BE2C (cell line): ENCODE measurements at regions not wholly inside any gene's neighbourhood (a gene's known extent, or its start where the extent isn't known, plus 50 kb on each side); places are given as distances from the start of the nearest gene placed in this dataset.

ENCODE experiments used
- DNase-seq: peaks from one replicate; pipeline ENCODE4 v3.0.0-alpha.2; 2020
- H3K27me3 ChIP-seq: fragments of 250-450 bp; sonication (Bioruptor Pico); 2 replicates; pipeline ENCODE4 v1.5.1; 2020; ENCODE audit warnings: mild to moderate bottlenecking
- H3K36me3 ChIP-seq: fragments of 250-450 bp; sonication (Bioruptor Pico); 2 replicates; pipeline ENCODE4 v1.5.1; 2020; ENCODE audit warnings: mild to moderate bottlenecking
- H3K4me1 ChIP-seq: fragments of 250-450 bp; sonication (Bioruptor Pico); 2 replicates; pipeline ENCODE4 v1.5.1; 2020
- H3K4me3 ChIP-seq: 2 replicates; pipeline ENCODE4 v1.5.1; 2011; ENCODE audit warnings: low read depth, low read length
- H3K9me3 ChIP-seq: fragments of 250-450 bp; sonication (Bioruptor Pico); 2 replicates; pipeline ENCODE4 v1.5.1; 2020
- TF ChIP-seq, protein P1 (sequence below): IDR thresholded peaks from 2 replicates; pipeline ENCODE4 v1.5.1; 2012; ENCODE audit warnings: mild to moderate bottlenecking, low read depth, low read length

DNA sequence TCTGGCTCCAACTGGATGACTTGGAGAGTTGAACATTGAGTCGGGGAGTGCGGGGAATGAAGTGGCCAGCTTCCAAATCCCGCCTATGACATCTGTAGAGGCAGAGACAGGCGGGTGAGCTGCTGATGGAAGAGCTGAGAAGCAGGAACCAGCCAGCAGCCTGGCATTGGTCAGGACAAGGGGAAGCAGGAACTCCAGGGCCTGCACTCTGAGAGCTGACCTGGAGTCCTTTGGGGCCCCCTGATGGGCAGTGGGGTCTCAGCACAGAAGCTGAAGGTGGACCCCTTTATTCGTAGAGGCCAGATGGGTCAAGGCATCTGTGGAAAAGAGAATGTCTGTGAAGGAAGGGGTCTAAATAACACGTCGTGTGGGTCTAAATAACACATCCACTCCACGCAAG lies 57.0 kb downstream of the SEC61G start:
- Histone ChIP-seq H3K4me3 (no peak overlapping the region), H3K36me3 (no peaks in the 10 kb centered on the region), H3K27me3 (no peaks in the 10 kb centered on the region; the same call in 1 of the 2 replicates), H3K9me3 (no peaks in the 10 kb centered on the region), H3K4me1 (no peaks in the 10 kb centered on the region)
- TF ChIP-seq, protein P1, sequence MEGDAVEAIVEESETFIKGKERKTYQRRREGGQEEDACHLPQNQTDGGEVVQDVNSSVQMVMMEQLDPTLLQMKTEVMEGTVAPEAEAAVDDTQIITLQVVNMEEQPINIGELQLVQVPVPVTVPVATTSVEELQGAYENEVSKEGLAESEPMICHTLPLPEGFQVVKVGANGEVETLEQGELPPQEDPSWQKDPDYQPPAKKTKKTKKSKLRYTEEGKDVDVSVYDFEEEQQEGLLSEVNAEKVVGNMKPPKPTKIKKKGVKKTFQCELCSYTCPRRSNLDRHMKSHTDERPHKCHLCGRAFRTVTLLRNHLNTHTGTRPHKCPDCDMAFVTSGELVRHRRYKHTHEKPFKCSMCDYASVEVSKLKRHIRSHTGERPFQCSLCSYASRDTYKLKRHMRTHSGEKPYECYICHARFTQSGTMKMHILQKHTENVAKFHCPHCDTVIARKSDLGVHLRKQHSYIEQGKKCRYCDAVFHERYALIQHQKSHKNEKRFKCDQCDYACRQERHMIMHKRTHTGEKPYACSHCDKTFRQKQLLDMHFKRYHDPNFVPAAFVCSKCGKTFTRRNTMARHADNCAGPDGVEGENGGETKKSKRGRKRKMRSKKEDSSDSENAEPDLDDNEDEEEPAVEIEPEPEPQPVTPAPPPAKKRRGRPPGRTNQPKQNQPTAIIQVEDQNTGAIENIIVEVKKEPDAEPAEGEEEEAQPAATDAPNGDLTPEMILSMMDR: no peak
- DNase-seq: no peak

- H3K36me3 ChIP-seq: no peaks in the 10 kb centered on the region
- TF ChIP-seq, protein P1: no peak
- H3K4me3 ChIP-seq: no peak overlapping the region
- no peaks in the 10 kb centered on the region for H3K9me3 ChIP-seq
- H3K4me1 ChIP-seq: no peaks in the 10 kb centered on the region
- no peaks in the 10 kb centered on the region; the same call in 1 of the 2 replicates for H3K27me3 ChIP-seq
- no peak for DNase-seq
Measured at GRCh38 chr7:54699715-54700114, 59.3 kb downstream of the SEC61G start.

DNA sequence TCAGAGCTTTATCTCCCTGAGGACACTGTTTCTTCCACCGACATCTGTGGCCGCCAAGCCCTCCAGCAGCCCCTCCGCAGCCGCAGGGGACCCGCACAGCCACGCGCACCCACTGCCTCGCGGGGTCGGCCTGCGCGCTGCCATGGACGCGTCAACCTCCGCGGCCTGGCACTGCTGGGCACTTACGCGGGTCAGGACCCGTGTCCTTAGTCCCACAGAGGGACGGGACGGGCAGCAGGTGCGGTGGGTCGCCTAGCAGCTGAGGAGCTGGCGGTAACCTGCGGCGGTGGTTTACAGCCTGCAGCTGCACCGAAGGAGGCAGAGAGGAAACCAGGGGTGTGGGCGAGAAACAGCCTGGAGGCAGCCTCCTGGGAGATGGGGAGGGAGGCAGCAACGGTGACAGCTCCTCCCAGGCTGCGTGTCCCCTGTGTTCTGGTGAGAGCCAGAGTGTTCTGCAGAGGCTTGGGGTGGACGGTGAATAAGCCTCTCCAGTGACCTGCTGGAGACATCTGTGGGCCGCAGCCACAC lies 61.3 kb downstream of the SEC61G start:
- TF ChIP-seq, protein P1: no peak
- H3K4me3 ChIP-seq: no peak overlapping the region
- H3K36me3 ChIP-seq: no peaks in the 10 kb centered on the region
- H3K27me3 ChIP-seq: no peaks in the 10 kb centered on the region; the same call in 1 of the 2 replicates
- no peak for DNase-seq
- no peaks in the 10 kb centered on the region for H3K9me3 ChIP-seq
- no peaks in the 10 kb centered on the region for H3K4me1 ChIP-seq

DNA sequence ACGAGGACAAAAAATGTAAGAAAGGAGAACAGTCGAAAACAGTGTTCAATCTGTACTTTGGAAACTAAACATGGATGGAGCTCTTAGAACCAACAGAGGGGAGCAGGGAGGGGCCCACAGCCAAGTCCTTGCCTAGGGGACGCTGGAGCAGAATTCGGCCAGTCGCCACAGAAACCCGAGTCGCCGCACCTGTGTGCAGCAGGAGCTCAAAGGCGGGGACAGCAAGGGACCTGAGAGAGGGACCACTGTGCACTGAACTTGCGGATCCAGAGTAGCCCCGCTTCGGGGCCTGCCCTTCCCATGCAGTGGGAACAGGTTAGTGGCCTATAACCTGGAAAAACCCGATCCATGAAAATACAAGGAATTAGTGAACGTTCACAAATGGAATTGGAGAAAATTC lies 68.1 kb downstream of the SEC61G start:
- TF ChIP-seq, protein P1: no peak
- no peaks in the 10 kb centered on the region for H3K9me3 ChIP-seq
- no peak for DNase-seq
- no peaks in the 10 kb centered on the region for H3K36me3 ChIP-seq
- H3K4me1 ChIP-seq: no peaks in the 10 kb centered on the region; the same call in 1 of the 2 replicates
- H3K27me3 ChIP-seq: no peaks in the 10 kb centered on the region
- no peak overlapping the region for H3K4me3 ChIP-seq

DNA sequence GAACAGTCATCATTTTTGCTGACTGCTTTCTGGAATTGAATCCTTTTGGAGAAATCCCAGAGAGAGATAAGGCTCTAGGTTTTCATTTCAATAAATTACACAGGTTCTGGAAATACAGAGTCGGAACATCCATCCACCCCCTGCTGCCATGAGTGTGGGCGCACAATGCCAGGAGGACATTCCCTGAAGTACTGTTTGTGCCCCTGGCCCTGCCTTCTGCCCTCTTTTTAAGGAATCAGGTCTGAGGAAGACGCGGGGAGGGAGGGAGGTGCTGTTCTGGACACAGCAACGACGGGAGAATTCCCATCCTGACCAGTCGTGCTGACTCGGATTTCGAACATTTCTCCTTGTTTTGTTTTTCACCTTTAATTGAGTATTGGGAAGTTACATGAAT lies 69.0 kb downstream of the SEC61G start:
- Histone ChIP-seq H3K36me3 (no peaks in the 10 kb centered on the region), H3K4me3 (no peak overlapping the region), H3K4me1 (no peaks in the 10 kb centered on the region; the same call in 1 of the 2 replicates), H3K27me3 (no peaks in the 10 kb centered on the region), H3K9me3 (no peaks in the 10 kb centered on the region)
- DNase-seq: no peak
- TF ChIP-seq, protein P1: no peak

DNA sequence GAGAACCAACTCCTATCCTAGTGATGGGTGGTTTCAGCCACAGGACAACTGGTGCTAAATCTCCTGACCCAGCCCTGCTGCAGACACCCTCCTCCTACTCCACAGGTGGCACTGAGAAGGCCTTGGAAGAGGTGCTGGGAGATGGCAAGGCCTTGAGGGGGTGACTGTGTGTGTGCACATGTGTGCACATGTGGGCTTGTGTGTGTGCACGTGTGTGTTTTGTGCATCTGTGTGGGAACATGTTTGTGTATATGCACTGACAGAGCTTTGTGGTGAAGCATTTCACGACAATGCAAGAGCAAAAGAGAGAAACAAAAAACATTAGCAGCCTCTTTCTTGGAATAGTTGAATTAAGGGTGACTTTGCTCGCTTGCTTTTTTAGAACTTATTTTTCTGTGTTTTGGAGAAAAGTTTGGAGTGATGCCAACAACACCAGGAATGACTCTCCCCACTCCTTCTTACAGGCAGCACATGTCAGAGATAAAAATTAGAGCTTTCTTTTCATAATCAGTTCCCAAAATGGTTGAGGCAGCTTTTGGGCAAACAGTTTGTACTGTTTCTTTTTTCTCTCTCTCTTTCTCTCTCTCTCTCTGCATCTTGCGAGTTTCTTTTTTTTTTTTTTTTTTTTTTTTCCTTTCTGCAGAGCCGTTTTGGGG lies 69.5 kb downstream of the SEC61G start:
- DNase-seq: no peak
- TF ChIP-seq, protein P1: no peak
- no peaks in the 10 kb centered on the region for H3K36me3 ChIP-seq
- no peaks in the 10 kb centered on the region for H3K9me3 ChIP-seq
- H3K4me3 ChIP-seq: no peak overlapping the region
- H3K27me3 ChIP-seq: no peaks in the 10 kb centered on the region
- no peaks in the 10 kb centered on the region; the same call in 1 of the 2 replicates for H3K4me1 ChIP-seq
